HCT116 (cell line): ENCODE measurements at regions not wholly inside any gene's neighbourhood (a gene's known extent, or its start where the extent isn't known, plus 50 kb on each side); places are given as distances from the start of the nearest gene placed in this dataset.
"Not testable (repeated sequence)": the region's sequence is repeated elsewhere in the genome, so short reads cannot be mapped to it uniquely, and the experiment has no call there.

Experiments used
- ATAC-seq: fragments of 200-7000 bp; cut with Tn5 transposase; 2 replicates; pipeline ENCODE4 v1.9.1; 2020; ENCODE audit warnings: mild to moderate bottlenecking, moderate library complexity
- BruUV-seq: library from RNA; stranded (reverse); fragments of 400-500 nt; replicated peaks from 2 replicates; lab custom pipeline; 2021; lab: Mats Ljungman, UMichigan
- CTCF ChIA-PET: fragments of 300-600 bp; sonication (Branson Sonifier 250); formaldehyde crosslinking; loops from one replicate; lab custom pipeline; 2021; ENCODE audit warnings: antibody characterized with exemption; lab: Charles Lee
- POLR2A ChIA-PET: fragments of 300-600, 350-600 bp; sonication (Branson Sonifier 250); formaldehyde crosslinking; loops from one replicate; lab custom pipeline; 2021; ENCODE audit warnings: antibody characterized with exemption; lab: Charles Lee
- RAD21 ChIA-PET, 2 experiments: fragments of 300-600 bp; sonication (Branson Sonifier 250); formaldehyde crosslinking; loops; one replicate each; lab custom pipeline; 2023; ENCODE audit warnings: low total read pairs in 2 of 2; ENCODE audit not compliant: uncharacterized antibody in 2 of 2, unreplicated experiment in 2 of 2, low non-redundant PET in 1 of 2; lab: Charles Lee
- DNase-seq: peaks from one replicate; pipeline ENCODE4 v3.0.0-alpha.2; 2010; ENCODE audit warnings: low read depth, low spot score
- H2AFZ ChIP-seq: fragments of 200-600 bp; shearing (Covaris generic), sonication (generic); 2 replicates; pipeline ENCODE4 v1.6.1; 2017; ENCODE audit warnings: low read depth, mixed run types, mixed read lengths, antibody characterized with exemption, low read length; ENCODE audit not compliant: poor library complexity, severe bottlenecking
- H3K27ac ChIP-seq: 2 replicates; pipeline ENCODE4 v1.5.1; 2012; ENCODE audit warnings: low read depth, low read length
- H3K27me3 ChIP-seq: fragments of 200-600 bp; sonication (generic); 2 replicates; pipeline ENCODE4 v1.6.1; 2016; ENCODE audit warnings: mixed run types, low read length, mixed read lengths; ENCODE audit not compliant: insufficient read depth
- H3K36me3 ChIP-seq, 2 experiments: fragments of 200-500 bp in 1 of 2; fragments of 200-600 bp in 1 of 2; sonication (Bioruptor generic) in 1 of 2; sonication (generic) in 1 of 2; 2 replicates each; pipeline versions ENCODE4 v1.5.1 to v1.6.1; 2014 to 2016; ENCODE audit warnings: low read length in 2 of 2, inconsistent platforms in 1 of 2, mixed read lengths in 1 of 2, mixed run types in 1 of 2; ENCODE audit not compliant: insufficient read depth in 2 of 2, control insufficient read depth in 1 of 2
- H3K4me1 ChIP-seq, 2 experiments: fragments of 200-600 bp in 1 of 2; sonication (generic) in 1 of 2; 2 replicates each; pipeline versions ENCODE4 v1.5.1 to v1.6.1; 2012 to 2017; ENCODE audit warnings: low read length in 2 of 2, inconsistent platforms in 1 of 2, mild to moderate bottlenecking in 1 of 2, mixed read lengths in 1 of 2, mixed run types in 1 of 2, moderate library complexity in 1 of 2; ENCODE audit not compliant: insufficient read depth in 2 of 2, control insufficient read depth in 1 of 2
- H3K4me2 ChIP-seq: fragments of 200-600 bp; sonication (generic); 2 replicates; pipeline ENCODE4 v1.6.1; 2017; ENCODE audit warnings: mixed run types, low read length, mixed read lengths
- H3K4me3 ChIP-seq, 2 experiments: fragments of 200-600 bp in 1 of 2; sonication (generic) in 1 of 2; replicated peaks in 1 of 2; 2 replicates each; pipeline ENCODE4 v1.5.1; 2011 to 2016; ENCODE audit warnings: low read length in 2 of 2, control low read depth in 1 of 2, low read depth in 1 of 2, mild to moderate bottlenecking in 1 of 2, mixed read lengths in 1 of 2, mixed run types in 1 of 2
- H3K79me2 ChIP-seq: fragments of 200-600 bp; sonication (generic); 2 replicates; pipeline ENCODE4 v1.6.1; 2017; ENCODE audit warnings: mild to moderate bottlenecking, mixed run types, low read length, moderate library complexity, mixed read lengths; ENCODE audit not compliant: insufficient read depth
- H3K9ac ChIP-seq: fragments of 200-600 bp; sonication (generic); 2 replicates; pipeline ENCODE4 v1.6.1; 2016; ENCODE audit warnings: low read length, mixed read lengths
- H3K9me2 ChIP-seq: fragments of 200-600 bp; sonication (generic), shearing (Covaris generic); 2 replicates; pipeline ENCODE4 v1.6.1; 2017; ENCODE audit warnings: mixed run types, mild to moderate bottlenecking, moderate library complexity; ENCODE audit not compliant: insufficient read depth
- H3K9me3 ChIP-seq, 2 experiments: fragments of 200-500 bp in 1 of 2; fragments of 200-600 bp in 1 of 2; sonication (Bioruptor generic) in 1 of 2; sonication (generic) in 1 of 2; 2 replicates each; pipeline ENCODE4 v1.6.1; 2014 to 2017; ENCODE audit warnings: low read length in 2 of 2, mixed read lengths in 2 of 2, inconsistent platforms in 1 of 2, low read depth in 1 of 2, mild to moderate bottlenecking in 1 of 2, mixed run types in 1 of 2, moderate library complexity in 1 of 2; ENCODE audit not compliant: control insufficient read depth in 1 of 2, insufficient read depth in 1 of 2
- H4K20me1 ChIP-seq: fragments of 200-600 bp; sonication (generic), shearing (Covaris generic); 2 replicates; pipeline ENCODE4 v1.6.1; 2017; ENCODE audit warnings: mixed run types, mild to moderate bottlenecking, moderate library complexity; ENCODE audit not compliant: insufficient read depth
- intact Hi-C: fragments of 100-400 bp; cut with micrococcal nuclease; formaldehyde crosslinking; loops from 2 replicates; pipeline ENCODE4 v1.10.0; 2022

DNA sequence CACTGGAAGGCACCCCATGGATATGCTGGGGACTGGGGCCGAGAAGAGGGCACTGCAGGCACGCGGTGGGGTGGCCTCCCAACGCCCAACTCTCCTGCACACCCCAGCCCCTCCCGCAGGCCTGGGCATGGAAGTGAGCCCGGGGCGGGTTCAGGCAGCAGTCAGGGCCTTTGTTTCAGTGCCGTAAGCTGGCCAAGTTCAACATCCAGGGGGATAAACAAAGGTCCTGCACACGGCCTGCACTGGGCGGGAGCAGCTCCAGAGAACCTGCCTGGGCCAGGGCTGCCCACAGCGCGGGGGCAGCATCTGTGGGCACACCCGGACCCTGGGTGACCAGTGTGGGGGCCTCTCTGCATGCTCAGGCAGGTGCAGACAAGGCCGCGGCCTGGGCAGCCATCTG is 5425.8 kb upstream of the TPTE start:
- H3K27ac ChIP-seq, H3K27me3 ChIP-seq, H4K20me1 ChIP-seq, H3K9me3 ChIP-seq, H3K9me2 ChIP-seq, ATAC-seq, H2AFZ ChIP-seq, H3K9ac ChIP-seq, H3K4me1 ChIP-seq, H3K36me3 ChIP-seq, RAD21 ChIA-PET, H3K79me2 ChIP-seq, H3K4me3 ChIP-seq, BruUV-seq, CTCF ChIA-PET, H3K4me2 ChIP-seq, intact Hi-C loops, DNase-seq, POLR2A ChIA-PET: not testable (repeated sequence)

GRCh38 chr21:5098010-5098743 is 5423.2 kb upstream of the TPTE start:
- H3K36me3 ChIP-seq, H3K9ac ChIP-seq, H3K4me3 ChIP-seq, H3K9me3 ChIP-seq, H3K27me3 ChIP-seq, H2AFZ ChIP-seq, H4K20me1 ChIP-seq, ATAC-seq, H3K4me1 ChIP-seq, H3K9me2 ChIP-seq, POLR2A ChIA-PET, RAD21 ChIA-PET, H3K4me2 ChIP-seq, H3K27ac ChIP-seq, DNase-seq, H3K79me2 ChIP-seq, BruUV-seq, CTCF ChIA-PET, intact Hi-C loops: not testable (repeated sequence)

DNA sequence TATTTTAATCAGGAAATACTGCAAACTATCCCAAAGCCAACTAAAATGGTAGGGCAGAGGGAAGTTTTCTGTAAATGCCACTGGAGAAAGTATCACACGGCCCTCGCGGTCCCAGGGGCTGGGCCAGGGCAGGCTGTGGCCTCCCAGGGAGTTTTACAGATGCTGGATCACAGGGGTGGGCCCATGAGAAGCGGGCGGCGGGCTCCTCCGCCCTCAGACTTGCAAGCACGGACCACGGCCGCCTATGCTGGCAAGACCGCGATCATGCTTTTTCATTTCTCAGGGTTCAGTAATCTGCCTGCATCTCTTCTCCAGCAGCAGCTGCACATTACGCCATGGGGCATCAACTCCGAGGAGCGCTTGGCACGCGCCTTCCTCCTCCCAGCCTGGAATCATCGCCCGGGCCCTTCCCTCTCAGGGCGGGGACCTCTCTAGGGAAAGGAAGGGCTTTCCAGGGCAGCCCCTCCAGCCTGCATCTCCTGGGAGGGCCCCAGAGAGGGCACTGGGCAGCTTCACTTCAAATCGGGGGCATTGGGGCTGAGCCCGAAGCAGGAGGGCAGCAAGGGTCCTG is 5420.7 kb upstream of the TPTE start:
- not testable (repeated sequence) for BruUV-seq

DNA sequence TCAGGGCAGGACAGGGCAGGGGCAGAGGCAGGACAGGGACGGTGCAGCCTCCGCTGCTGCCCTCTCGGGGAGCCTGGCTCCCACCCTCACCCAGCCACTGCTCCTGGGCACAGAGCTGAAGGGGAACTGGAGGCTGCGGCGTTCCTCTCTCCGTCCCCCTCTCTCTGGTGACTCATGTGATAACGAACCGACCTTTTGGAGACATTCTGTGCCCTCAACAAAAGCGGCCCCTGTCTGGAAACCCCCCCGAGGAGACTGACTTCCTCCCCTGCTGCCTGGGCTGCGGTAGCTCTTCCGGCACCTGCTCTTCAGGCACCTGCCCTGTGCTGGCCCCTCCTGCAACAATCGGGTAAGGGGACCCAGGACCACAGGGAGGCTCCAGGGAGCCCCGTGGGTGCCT is 5419.6 kb upstream of the TPTE start:
- BruUV-seq, H3K36me3 ChIP-seq, H3K9me2 ChIP-seq, ATAC-seq, H3K9me3 ChIP-seq, H3K27me3 ChIP-seq, H2AFZ ChIP-seq, H4K20me1 ChIP-seq, H3K9ac ChIP-seq, H3K4me1 ChIP-seq, intact Hi-C loops, CTCF ChIA-PET, H3K4me3 ChIP-seq, H3K27ac ChIP-seq, H3K79me2 ChIP-seq, RAD21 ChIA-PET, DNase-seq, H3K4me2 ChIP-seq, POLR2A ChIA-PET: not testable (repeated sequence)

More for the DNA sequence above, 5420.7 kb upstream of the TPTE start:
- H3K27ac ChIP-seq, H3K27me3 ChIP-seq, CTCF ChIA-PET, POLR2A ChIA-PET, H3K4me3 ChIP-seq, intact Hi-C loops, H4K20me1 ChIP-seq, H3K9me2 ChIP-seq, H2AFZ ChIP-seq, H3K79me2 ChIP-seq, H3K4me1 ChIP-seq, H3K4me2 ChIP-seq, H3K9me3 ChIP-seq, H3K9ac ChIP-seq, RAD21 ChIA-PET, ATAC-seq, H3K36me3 ChIP-seq, DNase-seq: not testable (repeated sequence)
